ENCODE measurements at regions not wholly inside any gene's neighbourhood (a gene's known extent, or its start where the extent isn't known, plus 50 kb on each side); places are given as distances from the start of the nearest gene placed in this dataset.

- no peak for DNase-seq (ENCODE audit: low read depth in 1 of 2, low spot score in 1 of 2)
Measured at GRCh38 chr2:43039376-43040080, 186.9 kb downstream of the ZFP36L2 start.

GRCh38 chr2:43038696-43039094, 187.7 kb downstream of the ZFP36L2 start:
- no peak for DNase-seq (ENCODE audit: low read depth in 1 of 2, low spot score in 1 of 2)

- DNase-seq (ENCODE audit: low read depth in 1 of 2, low spot score in 1 of 2), result no peak
Measured at GRCh38 chr2:43038034-43038695, 188.2 kb downstream of the ZFP36L2 start.

GRCh38 chr2:43035922-43036321, 190.5 kb downstream of the ZFP36L2 start:
- DNase-seq (ENCODE audit: low read depth in 1 of 2, low spot score in 1 of 2), result no peak

DNA sequence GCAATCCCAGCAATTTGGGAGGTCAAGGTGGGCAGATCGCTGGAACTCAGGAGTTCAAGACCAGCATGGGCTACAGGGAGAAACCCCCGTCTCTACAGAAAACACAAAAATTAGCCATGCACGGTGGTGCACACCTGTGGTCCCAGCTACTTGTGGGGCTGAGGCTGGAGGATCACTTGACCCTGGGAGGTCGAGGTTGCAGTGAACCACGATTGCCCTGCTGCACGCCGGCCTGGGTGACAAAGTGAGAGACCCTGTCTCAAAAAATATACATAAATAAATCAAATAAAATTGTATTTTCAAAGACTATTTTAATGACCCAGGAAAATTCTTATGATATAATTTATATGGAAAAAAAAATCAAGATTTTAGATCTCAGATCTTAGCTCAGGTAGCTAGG, 191.5 kb downstream of the ZFP36L2 start:
- no peak for DNase-seq (ENCODE audit: low read depth in 1 of 2, low spot score in 1 of 2)

GRCh38 chr2:43034242-43034619, 192.2 kb downstream of the ZFP36L2 start:
- no peak for DNase-seq (ENCODE audit: low read depth in 1 of 2, low spot score in 1 of 2)

DNA sequence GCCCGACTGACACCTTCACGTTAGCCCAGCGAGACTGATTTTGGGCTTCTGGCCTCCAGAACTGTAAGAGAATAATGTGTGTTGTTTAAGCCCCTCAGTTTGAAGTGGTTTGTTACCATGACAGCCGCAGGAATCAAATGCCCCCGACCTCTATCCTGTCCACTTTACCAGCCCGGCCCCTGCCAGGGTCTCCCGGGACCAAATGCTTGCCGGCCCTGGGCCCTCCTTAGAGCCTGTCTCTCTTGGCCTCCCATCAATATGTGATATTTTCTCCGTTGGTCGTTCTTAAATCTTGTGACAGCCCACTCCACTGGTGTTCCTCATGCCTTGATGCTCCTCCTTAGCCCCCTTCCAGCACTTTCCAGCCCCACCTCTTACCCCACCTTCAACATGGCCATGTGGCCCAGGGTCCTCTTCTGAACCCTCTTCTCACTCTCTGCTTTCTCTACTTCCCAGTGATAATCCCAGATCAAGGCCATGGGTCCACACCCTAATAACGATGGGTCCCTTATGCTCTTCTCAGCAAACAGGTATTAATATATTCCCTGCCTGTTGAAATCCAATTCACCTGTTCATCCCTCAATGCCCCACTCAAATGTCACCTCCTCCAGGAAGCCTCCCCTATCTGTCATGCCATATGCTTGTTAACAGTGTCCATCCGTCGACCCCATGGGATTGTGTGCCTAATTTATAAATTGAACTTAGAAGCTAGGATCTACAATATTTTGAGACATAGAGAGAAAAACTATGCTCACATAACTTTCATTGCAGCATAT, 192.8 kb downstream of the ZFP36L2 start:
- DNase-seq (ENCODE audit: low read depth in 1 of 2, low spot score in 1 of 2), result no peak

- DNase-seq (ENCODE audit: low read depth in 1 of 2, low spot score in 1 of 2), result no peak
Measured at GRCh38 chr2:43033016-43033270, 193.5 kb downstream of the ZFP36L2 start.

DNA sequence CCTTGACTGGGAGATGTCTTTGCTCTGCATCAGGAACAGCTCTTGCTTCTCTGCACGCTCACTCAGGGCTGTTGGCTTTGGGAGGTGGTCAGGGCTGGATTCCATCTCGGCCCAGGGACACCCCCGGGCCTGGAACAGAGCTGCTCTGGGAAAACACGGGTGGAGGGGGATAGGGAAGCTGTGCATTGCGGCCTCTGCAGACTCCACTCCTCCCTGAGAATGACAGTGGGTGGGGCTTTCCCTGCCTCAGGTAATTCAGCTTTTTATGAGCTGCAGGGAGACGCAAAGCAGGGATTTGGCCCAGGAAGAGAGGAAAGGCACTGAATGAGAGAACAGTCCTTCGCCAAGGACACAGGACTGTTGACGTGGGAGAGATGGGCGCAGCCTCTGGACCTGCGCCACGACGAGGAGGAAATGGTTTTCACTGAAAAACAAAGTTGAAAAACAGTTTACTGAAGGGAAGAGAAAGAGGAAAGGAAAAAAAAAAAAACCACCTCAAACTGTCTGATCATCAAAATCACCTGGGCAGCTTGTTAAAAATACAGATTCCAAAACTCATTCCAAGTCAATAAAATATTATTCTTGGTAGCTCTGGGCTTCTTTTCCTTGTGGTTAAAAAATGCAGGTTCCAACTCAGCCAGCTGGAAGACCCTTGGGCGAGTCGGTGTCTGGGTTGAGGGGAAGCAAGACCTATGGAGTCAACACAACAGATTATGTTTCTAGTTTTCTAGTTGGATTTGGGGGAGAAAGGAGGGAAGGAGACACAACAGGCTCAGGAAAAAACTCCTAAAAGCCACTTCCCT, 194.0 kb downstream of the ZFP36L2 start:
- DNase-seq (ENCODE audit: low read depth in 1 of 2, low spot score in 1 of 2), result no peak

GRCh38 chr2:43031471-43032212, 194.8 kb downstream of the ZFP36L2 start:
- no peak for DNase-seq (ENCODE audit: low read depth in 1 of 2, low spot score in 1 of 2)

GRCh38 chr2:43030551-43031307, 195.7 kb downstream of the ZFP36L2 start:
- no peak for DNase-seq (ENCODE audit: low read depth in 1 of 2, low spot score in 1 of 2)

- no peak for DNase-seq (ENCODE audit: low read depth in 1 of 2, low spot score in 1 of 2)
Measured at GRCh38 chr2:43029186-43029585, 197.2 kb downstream of the ZFP36L2 start.

GRCh38 chr2:43028188-43028587, 198.2 kb downstream of the ZFP36L2 start:
- no peak for DNase-seq (ENCODE audit: low read depth in 1 of 2, low spot score in 1 of 2)

GRCh38 chr2:43027097-43027873, 199.1 kb downstream of the ZFP36L2 start:
- DNase-seq (ENCODE audit: low read depth in 1 of 2, low spot score in 1 of 2), result no peak

GRCh38 chr2:43026426-43027096, 199.8 kb downstream of the ZFP36L2 start:
- DNase-seq (ENCODE audit: low read depth in 1 of 2, low spot score in 1 of 2), result no peak

DNA sequence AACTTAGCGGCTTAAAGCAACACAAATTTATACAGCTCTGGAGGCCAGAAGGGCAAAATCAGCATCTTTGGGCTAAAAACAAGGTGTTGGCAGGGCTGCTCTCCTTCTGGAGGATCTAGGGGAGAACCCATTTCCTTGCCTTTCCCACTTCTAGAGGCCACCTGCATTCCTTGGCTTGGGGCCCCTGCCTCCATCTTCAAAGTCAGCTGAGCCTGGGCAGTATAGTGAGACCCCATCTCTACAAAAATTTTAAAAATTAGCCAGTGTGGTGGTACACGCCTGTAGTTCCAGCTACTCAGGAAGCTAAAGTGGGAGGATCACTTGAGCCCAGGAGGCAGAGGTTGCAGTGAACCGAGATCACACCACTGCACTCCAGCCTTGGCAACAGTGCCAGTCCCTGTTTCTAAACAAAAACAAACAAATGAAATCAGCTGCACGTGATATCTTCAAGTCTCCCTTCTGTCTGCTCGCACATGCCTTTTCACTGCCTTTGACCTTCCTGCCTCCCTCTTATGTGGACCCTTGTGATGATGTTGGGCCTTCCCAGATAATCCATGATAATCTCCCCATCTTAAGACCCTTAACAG, 200.6 kb downstream of the ZFP36L2 start:
- no peak for DNase-seq (ENCODE audit: low read depth in 1 of 2, low spot score in 1 of 2)

DNA sequence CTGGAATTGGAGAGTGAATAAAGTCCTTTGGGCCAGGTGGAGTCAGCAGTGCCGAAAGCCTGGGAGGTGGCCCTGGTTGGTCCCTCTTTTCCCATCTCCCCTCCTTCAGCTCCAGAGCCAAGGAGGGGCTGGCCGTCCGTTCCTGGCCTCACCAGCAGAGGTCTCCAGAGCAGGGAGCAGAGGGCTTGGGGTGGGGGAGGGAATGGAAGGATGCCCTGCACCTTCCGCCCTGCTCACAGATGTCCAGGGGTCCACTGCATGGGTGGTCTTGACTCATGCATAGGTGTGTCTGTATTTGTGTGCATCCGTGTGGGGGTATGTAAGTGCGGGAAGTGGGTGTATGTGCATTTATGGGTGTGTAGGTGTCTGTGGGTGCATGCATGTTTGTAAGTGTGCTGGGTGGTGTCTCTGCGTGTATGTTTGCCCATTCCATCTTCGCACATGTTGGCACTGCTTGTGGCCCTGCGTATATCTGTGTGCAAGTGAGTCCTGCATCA, 201.8 kb downstream of the ZFP36L2 start:
- DNase-seq (ENCODE audit: low read depth in 1 of 2, low spot score in 1 of 2), result peak; percentile 6 to 16

GRCh38 chr2:43023791-43024514, 202.5 kb downstream of the ZFP36L2 start:
- no peak for DNase-seq (ENCODE audit: low read depth in 1 of 2, low spot score in 1 of 2)

Measured in activated T-helper 1 cell treated with anti-CD3 and anti-CD28 coated beads, Interleukin-2, amount 50 U/mL, for 16 hours (primary cell).